ENCODE measurements at regions not wholly inside any gene's neighbourhood (a gene's known extent, or its start where the extent isn't known, plus 50 kb on each side); places are given as distances from the start of the nearest gene placed in this dataset.

DNA sequence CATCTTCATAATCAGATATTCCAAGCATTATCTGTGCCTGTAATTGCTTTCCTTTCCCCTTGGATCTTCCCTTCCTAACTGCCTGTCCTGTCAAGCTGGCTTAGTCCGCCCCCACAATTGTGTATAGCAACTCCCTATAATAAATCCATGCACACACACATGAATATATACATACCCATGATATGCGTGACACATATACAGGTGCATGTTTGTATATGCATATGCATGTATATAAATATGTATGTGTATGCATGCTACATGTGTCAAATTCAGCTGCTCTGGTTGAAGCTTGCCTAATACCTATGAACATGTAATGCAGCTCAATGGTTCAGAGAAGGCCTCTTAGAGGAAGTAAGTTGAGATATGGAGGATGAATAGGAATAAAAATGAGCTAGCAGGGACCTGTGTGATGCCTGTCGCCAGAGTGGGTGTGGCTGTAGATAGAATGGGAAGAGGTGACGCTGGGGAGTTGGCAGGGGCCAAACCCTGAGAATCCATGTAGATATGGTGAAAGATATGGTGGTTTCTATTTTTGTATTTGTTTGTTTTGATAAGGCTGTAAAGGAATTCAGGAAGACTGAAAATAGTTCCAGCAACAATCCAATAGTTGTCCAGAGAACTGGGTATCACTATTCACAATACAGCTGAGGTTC lies 595.0 kb upstream of the BOD1L1 start:
- TF ChIP-seq EGR1 (IDR thresholded peaks at IDR 0.05; ENCODE audit: low read depth in 2 of 2) (no peak), FOXA1 (IDR thresholded peaks at IDR 0.05) (no peak), GABPA (IDR thresholded peaks at IDR 0.05 in 1 of 2, conservative IDR thresholded peaks at IDR 0.05 in 1 of 2) (no peak), TAF1 (conservative IDR thresholded peaks at IDR 0.05) (no peak), JUND (IDR thresholded peaks at IDR 0.05) (no peak), SP1 (IDR thresholded peaks at IDR 0.05) (no peak), RAD21 (IDR thresholded peaks at IDR 0.05) (no peak)
- TF ChIP-seq, protein P1, sequence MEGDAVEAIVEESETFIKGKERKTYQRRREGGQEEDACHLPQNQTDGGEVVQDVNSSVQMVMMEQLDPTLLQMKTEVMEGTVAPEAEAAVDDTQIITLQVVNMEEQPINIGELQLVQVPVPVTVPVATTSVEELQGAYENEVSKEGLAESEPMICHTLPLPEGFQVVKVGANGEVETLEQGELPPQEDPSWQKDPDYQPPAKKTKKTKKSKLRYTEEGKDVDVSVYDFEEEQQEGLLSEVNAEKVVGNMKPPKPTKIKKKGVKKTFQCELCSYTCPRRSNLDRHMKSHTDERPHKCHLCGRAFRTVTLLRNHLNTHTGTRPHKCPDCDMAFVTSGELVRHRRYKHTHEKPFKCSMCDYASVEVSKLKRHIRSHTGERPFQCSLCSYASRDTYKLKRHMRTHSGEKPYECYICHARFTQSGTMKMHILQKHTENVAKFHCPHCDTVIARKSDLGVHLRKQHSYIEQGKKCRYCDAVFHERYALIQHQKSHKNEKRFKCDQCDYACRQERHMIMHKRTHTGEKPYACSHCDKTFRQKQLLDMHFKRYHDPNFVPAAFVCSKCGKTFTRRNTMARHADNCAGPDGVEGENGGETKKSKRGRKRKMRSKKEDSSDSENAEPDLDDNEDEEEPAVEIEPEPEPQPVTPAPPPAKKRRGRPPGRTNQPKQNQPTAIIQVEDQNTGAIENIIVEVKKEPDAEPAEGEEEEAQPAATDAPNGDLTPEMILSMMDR (IDR thresholded peaks at IDR 0.05; ENCODE audit: low read depth, low read length, missing input control): no peak
- TF ChIP-seq, protein P2, sequence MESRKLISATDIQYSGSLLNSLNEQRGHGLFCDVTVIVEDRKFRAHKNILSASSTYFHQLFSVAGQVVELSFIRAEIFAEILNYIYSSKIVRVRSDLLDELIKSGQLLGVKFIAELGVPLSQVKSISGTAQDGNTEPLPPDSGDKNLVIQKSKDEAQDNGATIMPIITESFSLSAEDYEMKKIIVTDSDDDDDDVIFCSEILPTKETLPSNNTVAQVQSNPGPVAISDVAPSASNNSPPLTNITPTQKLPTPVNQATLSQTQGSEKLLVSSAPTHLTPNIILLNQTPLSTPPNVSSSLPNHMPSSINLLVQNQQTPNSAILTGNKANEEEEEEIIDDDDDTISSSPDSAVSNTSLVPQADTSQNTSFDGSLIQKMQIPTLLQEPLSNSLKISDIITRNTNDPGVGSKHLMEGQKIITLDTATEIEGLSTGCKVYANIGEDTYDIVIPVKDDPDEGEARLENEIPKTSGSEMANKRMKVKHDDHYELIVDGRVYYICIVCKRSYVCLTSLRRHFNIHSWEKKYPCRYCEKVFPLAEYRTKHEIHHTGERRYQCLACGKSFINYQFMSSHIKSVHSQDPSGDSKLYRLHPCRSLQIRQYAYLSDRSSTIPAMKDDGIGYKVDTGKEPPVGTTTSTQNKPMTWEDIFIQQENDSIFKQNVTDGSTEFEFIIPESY (IDR thresholded peaks at IDR 0.05): no peak
- TF ChIP-seq, protein P3, sequence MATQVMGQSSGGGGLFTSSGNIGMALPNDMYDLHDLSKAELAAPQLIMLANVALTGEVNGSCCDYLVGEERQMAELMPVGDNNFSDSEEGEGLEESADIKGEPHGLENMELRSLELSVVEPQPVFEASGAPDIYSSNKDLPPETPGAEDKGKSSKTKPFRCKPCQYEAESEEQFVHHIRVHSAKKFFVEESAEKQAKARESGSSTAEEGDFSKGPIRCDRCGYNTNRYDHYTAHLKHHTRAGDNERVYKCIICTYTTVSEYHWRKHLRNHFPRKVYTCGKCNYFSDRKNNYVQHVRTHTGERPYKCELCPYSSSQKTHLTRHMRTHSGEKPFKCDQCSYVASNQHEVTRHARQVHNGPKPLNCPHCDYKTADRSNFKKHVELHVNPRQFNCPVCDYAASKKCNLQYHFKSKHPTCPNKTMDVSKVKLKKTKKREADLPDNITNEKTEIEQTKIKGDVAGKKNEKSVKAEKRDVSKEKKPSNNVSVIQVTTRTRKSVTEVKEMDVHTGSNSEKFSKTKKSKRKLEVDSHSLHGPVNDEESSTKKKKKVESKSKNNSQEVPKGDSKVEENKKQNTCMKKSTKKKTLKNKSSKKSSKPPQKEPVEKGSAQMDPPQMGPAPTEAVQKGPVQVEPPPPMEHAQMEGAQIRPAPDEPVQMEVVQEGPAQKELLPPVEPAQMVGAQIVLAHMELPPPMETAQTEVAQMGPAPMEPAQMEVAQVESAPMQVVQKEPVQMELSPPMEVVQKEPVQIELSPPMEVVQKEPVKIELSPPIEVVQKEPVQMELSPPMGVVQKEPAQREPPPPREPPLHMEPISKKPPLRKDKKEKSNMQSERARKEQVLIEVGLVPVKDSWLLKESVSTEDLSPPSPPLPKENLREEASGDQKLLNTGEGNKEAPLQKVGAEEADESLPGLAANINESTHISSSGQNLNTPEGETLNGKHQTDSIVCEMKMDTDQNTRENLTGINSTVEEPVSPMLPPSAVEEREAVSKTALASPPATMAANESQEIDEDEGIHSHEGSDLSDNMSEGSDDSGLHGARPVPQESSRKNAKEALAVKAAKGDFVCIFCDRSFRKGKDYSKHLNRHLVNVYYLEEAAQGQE (IDR thresholded peaks at IDR 0.05): no peak
- TF ChIP-seq, protein P4, sequence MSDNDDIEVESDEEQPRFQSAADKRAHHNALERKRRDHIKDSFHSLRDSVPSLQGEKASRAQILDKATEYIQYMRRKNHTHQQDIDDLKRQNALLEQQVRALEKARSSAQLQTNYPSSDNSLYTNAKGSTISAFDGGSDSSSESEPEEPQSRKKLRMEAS (IDR thresholded peaks at IDR 0.05): no peak

Data from liver (tissue), 3 donors.